ENCODE measurements at regions not wholly inside any gene's neighbourhood (a gene's known extent, or its start where the extent isn't known, plus 50 kb on each side); places are given as distances from the start of the nearest gene placed in this dataset.

DNA sequence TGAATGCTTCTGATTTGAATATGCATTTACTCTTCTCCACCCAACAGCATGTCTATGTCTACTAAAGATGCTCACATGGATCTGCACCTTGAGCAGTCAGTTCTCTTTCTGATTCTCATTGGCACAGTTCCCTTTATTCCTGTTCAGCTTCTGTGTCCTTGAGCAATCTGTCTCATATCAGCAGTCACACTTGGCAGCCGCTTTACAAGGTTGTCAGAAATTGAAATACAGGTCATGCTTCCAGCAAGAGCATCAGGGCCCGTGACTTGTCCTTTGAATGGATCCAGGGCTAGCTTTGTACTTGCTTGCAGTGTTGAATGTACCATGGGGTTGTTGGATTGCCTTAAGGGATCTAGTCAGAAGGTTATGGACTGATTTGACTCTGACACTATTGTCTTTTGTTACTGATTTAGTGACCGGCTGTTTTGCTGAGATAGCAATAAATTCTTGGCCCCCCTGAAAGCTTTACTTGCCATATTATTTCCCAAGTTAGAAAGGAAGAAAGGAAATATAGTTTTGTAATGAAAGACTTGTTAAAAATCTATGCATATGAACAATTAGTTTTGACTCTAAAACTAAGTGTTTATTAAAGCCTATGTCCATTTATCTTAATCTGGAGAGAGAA is 273.4 kb upstream of the ISL1 start:
- TF ChIP-seq GATA2 (IDR thresholded peaks at IDR 0.05; ENCODE audit: low read depth, low read length) (no peak), GATA3 (IDR thresholded peaks at IDR 0.05; ENCODE audit: low read depth, low read length) (no peak)

Measured in SH-SY5Y (cell line).